ENCODE measurements at regions not wholly inside any gene's neighbourhood (a gene's known extent, or its start where the extent isn't known, plus 50 kb on each side); places are given as distances from the start of the nearest gene placed in this dataset.

- Histone ChIP-seq H3K27ac (ENCODE audit: low read depth in 1 of 2, low read length in 2 of 2) (no peak overlapping the region), H3K27me3 (ENCODE audit: control insufficient read depth in 4 of 4, insufficient read depth in 4 of 4, low read length in 3 of 4) (peaks cover 0 to 4% (median 0%) of the 10 kb centered on the region in 4 donors)
- no peak for DNase-seq (ENCODE audit: low spot score)
Observed at GRCh38 chr11:106262852-106263251, 185.4 kb downstream of the AASDHPPT start.

More at GRCh38 chr11:106262852-106263251, 185.4 kb downstream of the AASDHPPT start:
- Histone ChIP-seq H3K9ac (ENCODE audit: low read depth in 1 of 2, low read length in 2 of 2) (no peak overlapping the region), H3K4me3 (ENCODE audit: low read depth in 1 of 3, low read length in 3 of 3) (no peak overlapping the region), H3K4me1 (ENCODE audit: control insufficient read depth in 4 of 4, insufficient read depth in 4 of 4, low read length in 3 of 4) (no peaks in the 10 kb centered on the region), H3K9me3 (ENCODE audit: control insufficient read depth in 4 of 4, low read length in 3 of 4) (no peaks in the 10 kb centered on the region), H3K36me3 (ENCODE audit: control insufficient read depth in 4 of 4, insufficient read depth in 3 of 4, low read depth in 1 of 4, low read length in 3 of 4) (no peaks in the 10 kb centered on the region)
- no peak for TF ChIP-seq HNF4A (conservative IDR thresholded peaks at IDR 0.05)
- no peak for TF ChIP-seq SP1 (IDR thresholded peaks at IDR 0.05)
- TF ChIP-seq ATF3 (IDR thresholded peaks at IDR 0.05), result no peak
- TF ChIP-seq MAX (IDR thresholded peaks at IDR 0.05), result no peak
- no peak for TF ChIP-seq YY1 (IDR thresholded peaks at IDR 0.05)
- no peak for TF ChIP-seq EGR1 (IDR thresholded peaks at IDR 0.05; ENCODE audit: low read depth in 2 of 2)
- no peak for TF ChIP-seq TAF1 (conservative IDR thresholded peaks at IDR 0.05)
- no peak for TF ChIP-seq GABPA (IDR thresholded peaks at IDR 0.05 in 1 of 2, conservative IDR thresholded peaks at IDR 0.05 in 1 of 2)
- TF ChIP-seq RAD21 (IDR thresholded peaks at IDR 0.05), result peak in 1 of 2 donors; percentile 18
- TF ChIP-seq REST (IDR thresholded peaks at IDR 0.05), result no peak
- no peak for TF ChIP-seq ZBTB33 (IDR thresholded peaks at IDR 0.05)
- TF ChIP-seq HNF4G (IDR thresholded peaks at IDR 0.05), result no peak
- TF ChIP-seq NR2F2 (IDR thresholded peaks at IDR 0.05), result peak; percentile 63
- no peak for TF ChIP-seq JUND (IDR thresholded peaks at IDR 0.05)
- peak in 1 of 2 donors; percentile 8 for TF ChIP-seq RXRA (IDR thresholded peaks at IDR 0.05)
- no peak for TF ChIP-seq CTCF (IDR thresholded peaks at IDR 0.05; ENCODE audit: low read depth, low read length, missing input control)
- TF ChIP-seq FOXA1 (IDR thresholded peaks at IDR 0.05), result no peak
- WGBS, result 81% methylated on average over 3 of the region's 3 CpGs
